GM21576 (cell line): ENCODE measurements at regions not wholly inside any gene's neighbourhood (a gene's known extent, or its start where the extent isn't known, plus 50 kb on each side); places are given as distances from the start of the nearest gene placed in this dataset.

Experiments used
- ATAC-seq: cut with Tn5 transposase; IDR thresholded peaks from one replicate; pipeline ENCODE4 v1.9.1; 2021; ENCODE audit warnings: mild to moderate bottlenecking, moderate library complexity; ENCODE audit not compliant: unreplicated experiment

DNA sequence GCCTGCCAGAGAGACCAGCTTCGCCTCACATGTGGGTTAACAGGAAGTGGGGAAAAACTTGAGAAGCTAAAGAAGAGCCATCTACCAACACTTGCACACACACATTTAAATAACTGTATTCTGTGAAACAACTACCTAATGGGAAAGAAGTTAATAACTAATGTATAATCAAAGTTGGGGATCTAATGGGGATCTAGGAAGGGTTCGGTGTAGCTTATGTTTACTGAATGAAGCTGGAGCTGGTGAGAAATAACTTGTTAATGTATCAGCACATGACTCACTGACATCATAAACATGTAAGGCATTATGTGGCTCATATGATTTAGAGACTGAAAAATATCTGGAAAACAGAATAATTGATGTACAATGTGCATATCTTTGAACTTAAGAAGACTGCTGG, 421.3 kb upstream of the NXPH2 start:
- ATAC-seq = no peak

DNA sequence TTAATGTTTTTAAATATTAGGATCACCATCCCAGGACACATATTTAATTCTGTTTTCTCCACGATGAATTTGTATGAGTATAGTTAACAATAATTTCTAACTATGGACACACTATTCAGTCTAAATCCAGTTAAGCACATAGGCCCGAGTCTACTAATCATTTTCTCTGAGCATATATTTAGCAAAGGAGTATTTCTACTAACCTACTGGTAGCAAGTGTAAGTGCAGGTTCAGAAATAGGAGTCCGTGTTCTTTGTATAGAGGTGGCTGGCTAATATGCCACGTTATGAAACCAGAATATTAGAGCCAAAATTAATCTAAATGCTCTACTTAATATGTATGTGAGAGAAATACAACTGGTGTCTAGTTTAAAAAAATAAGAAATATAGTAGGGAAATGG, 416.6 kb upstream of the NXPH2 start:
- no peak for ATAC-seq

- ATAC-seq = no peak
Measured at GRCh38 chr2:139194546-139194945, 414.4 kb upstream of the NXPH2 start.

DNA sequence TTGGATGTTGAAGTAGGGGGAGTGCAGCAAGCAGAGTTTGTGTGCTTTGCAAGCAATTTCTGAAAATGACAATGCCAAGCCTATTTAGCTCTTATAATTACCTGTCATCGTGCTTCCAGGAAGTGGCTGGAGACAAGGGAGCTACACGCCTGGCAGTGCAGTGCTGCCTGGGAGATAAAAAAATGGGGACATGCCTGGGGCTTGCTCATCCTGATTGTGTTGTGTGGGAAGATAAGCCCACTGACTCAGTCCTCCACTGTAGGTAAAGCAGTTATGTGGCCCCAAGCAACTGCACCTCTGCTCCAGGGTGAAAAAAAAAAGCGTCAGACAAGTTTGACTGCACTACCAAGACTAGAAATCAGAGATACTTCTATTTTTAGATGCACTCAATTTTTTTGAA, 396.9 kb upstream of the NXPH2 start:
- ATAC-seq = no peak

DNA sequence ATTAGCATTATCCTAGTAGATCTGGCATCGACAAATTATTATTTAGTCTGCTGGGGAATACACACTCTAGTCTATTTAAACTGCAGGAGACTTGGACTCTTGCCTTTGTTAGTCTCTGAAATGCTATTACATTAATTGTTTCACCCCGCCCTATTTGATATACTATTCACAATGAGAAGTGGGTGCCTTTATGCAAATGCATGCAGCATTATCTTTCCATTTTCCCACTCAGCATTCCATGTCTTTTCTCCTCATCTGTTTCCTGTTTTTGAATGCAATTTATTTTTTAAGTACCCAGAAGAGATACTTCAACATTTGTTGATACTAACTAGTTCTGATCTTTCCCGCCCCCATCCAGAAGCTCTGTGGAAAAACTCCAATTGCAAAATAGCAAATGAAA, 395.3 kb upstream of the NXPH2 start:
- ATAC-seq = no peak

DNA sequence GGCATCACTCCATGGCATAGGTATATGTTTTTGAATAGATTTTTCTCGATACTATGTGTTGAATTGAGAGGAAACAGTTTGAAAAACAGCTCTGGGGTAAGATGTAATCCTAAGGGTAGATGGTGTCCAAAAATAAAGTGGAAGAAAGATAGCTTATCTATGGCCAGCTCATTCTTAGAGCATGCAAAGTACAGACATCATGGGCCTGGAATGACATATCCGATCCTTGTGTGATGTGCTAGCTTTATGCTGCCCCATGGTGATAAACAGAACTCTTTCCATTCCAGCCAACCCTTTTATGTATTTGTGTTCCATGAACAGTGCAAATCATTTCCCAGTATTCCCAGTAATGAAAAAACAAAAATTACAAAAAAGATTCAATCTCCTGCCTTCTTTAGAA, 390.2 kb upstream of the NXPH2 start:
- ATAC-seq = no peak

DNA sequence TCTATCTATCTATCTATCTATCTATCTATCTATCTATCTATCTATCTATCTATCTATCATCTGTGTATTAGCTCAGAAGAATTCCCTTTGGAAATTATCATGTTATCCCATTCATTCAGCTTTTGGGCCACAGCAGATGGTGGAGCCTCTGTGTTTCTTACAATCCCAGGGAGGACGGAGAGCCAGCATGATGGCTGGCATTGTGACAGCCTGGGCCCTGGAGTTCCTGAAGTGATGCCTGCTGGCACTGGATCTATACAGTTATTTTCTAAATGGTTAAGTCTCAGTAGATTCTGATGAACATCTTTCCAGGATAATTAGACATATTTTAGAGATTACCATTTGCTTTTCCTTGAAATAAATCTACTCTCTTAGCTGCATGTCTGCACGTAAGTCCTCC, 385.4 kb upstream of the NXPH2 start:
- ATAC-seq = no peak

- no peak for ATAC-seq
Measured at GRCh38 chr2:139165041-139165440, 384.9 kb upstream of the NXPH2 start.

DNA sequence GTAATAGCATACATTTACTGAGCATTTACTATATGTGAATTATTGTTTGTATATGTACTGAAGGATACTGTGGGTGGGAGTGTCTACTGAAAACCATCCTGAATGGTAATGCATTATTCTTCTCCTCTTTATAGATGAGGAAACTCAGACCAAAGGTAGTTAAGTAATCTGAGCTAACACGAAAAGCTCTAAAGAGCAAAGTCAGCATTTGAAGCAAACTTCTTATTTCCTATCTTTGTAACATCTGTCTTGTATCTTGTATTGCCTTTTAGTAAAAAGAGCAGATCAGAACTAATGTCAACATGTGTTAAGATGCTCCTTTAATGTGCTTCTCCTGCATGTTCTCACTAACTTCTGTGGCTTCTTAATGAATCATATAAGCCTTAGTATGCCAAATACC, 382.8 kb upstream of the NXPH2 start:
- ATAC-seq = no peak

- ATAC-seq = no peak
Measured at GRCh38 chr2:139162456-139162855, 382.3 kb upstream of the NXPH2 start.

DNA sequence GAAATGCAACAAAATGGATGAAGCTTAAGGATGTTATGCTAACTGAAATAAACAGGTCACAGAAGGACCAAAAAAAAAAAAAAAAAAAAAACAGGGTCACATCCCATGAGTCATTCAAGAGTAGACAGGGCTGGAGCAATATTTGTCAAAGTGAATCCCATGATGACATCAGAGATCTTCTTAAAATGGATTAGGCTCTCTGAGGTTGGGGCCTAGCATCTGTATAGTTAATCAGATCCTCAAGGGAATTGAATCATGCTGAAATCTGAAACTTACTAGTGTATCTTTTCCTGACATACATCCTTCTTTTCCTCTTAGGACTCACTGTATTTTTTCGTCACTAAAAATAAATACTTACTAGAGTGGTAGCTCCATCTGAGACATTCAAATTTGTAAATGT, 380.6 kb upstream of the NXPH2 start:
- no peak for ATAC-seq

DNA sequence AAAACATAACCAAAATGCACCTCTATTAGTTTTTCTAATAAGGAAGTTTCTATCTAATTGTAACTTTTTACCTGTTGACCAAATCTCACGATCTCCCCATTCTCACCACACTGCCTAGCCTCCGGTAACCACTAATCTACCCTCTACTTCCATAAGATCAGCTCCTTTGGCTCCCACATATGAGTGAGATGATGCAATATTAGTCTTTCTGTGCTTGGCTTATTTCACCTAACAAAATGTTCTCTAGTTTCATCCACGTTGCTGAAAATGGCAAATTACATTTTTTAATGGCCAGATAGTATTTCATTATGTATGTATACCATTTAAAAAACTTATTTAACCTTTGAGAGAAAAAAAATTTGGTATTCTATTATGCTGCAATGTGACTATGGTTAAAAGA, 379.0 kb upstream of the NXPH2 start:
- no peak for ATAC-seq

GRCh38 chr2:139156730-139157129, 376.5 kb upstream of the NXPH2 start:
- no peak for ATAC-seq

GRCh38 chr2:139155991-139156390, 375.8 kb upstream of the NXPH2 start:
- ATAC-seq = no peak

GRCh38 chr2:139142252-139142880, 362.2 kb upstream of the NXPH2 start:
- no peak for ATAC-seq

- no peak for ATAC-seq
Measured at GRCh38 chr2:139124271-139124670, 344.1 kb upstream of the NXPH2 start.

DNA sequence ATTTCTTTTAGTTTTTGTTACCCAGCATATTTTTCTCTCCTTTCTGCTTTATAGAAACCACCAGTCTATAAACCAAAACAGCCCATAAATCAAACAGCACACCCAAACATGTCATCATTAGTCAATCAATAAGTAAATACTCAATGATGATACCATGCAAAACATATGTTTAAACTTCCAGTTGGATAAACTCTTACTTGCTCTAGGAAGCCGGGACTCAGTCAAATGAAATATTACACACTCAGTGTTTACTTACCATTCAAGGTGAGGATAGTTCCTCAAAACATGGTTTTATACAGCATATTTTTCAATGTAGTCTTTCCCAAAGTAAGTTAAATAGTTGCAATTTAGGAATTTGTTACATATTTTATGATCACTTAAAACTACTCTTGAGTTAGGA, 343.6 kb upstream of the NXPH2 start:
- ATAC-seq = no peak

DNA sequence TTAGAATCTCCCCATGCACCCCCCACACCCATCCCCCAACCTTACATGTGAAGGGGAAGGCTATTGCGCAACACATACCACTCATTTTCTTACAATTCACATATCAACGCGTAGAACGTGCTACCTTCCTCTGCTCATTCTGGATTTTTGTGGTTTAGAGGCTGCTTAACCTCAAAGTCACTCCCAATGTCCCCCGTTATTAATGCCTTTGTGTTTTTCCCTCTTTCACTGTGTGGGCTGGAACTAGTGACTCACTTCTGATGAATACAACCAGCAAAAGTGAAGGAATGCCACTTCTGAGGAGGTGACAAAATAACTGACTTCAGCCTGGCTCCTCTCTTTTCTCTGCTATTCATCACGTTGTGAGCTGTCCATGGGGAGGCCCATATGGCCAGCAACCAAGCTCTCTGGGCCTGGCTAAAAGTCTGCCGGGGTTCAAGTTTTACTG, 342.5 kb upstream of the NXPH2 start:
- ATAC-seq = no peak

DNA sequence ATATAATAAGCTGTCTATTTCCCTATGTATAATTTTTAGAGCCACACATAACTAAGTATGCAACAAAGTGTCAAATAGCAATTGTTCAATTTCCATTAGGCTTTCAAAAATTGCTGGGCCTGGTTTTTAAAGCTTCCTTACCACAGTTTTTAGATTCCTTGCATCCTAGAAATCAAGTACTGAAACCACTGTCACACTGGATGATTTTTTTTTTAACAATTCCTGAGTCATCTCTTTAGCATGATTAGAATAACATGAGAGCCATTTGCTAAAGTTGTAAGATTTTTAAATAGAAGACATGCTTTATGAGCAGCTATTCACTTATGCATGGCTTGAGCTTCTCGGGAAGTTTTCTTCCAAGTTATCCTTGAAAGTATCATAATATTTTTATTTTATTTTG, 319.5 kb upstream of the NXPH2 start:
- no peak for ATAC-seq

- no peak for ATAC-seq
Measured at GRCh38 chr2:139098961-139099360, 318.8 kb upstream of the NXPH2 start.

DNA sequence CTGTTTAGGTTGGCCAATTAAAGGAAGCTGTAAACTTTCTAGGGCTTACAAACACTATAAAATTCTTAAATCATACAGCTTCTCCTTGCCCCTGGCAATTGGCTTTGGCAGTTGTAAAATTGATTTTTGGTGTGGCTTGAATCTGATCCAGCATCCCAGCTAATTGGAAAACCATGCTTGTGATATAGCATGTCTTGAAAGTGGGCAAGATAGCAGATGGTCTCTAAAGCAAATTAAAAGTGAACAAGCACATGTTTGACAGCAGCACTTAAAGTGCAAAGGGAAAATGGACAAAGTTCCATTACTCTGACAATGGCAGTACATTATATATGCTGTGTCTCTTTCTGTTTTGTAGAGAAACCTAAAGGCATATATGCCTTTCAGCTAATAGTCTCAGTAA, 302.9 kb upstream of the NXPH2 start:
- no peak for ATAC-seq

- ATAC-seq = no peak
Measured at GRCh38 chr2:139080244-139080643, 300.1 kb upstream of the NXPH2 start.

- ATAC-seq = no peak
Measured at GRCh38 chr2:139079311-139079710, 299.1 kb upstream of the NXPH2 start.
